ENCODE measurements at regions not wholly inside any gene's neighbourhood (a gene's known extent, or its start where the extent isn't known, plus 50 kb on each side); places are given as distances from the start of the nearest gene placed in this dataset.

DNA sequence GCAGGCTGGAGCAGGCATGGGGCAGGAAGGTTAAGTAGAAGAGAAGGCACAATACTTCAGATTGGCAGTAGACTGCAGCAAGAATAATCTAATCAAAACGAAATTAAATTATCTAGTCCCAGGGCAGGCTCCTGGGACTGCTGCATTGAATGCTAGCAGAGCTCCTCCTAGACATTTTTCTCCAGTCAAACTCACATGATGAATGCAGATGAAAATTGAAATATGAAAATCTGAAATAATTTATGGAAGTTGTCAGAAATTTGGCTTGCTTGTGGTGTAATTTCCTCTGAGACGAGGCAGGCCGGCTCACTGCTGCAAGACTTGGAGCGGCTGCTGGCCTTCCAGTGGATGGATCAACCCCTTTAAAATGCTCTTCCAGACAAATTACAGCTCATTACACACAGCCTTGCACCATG lies 78.0 kb upstream of the TMEM33 start:
- Histone ChIP-seq H3K27me3 (peaks cover 0 to 16% of the 10 kb centered on the region in 2 donors), H3K36me3 (no peaks in the 10 kb centered on the region), H3K27ac (no peak overlapping the region), H3K4me3 (no peak overlapping the region), H3K9me3 (no peaks in the 10 kb centered on the region), H3K4me1 (peaks cover 0 to 6% (median 0%) of the 10 kb centered on the region in 4 donors)
- TF ChIP-seq POLR2A (IDR thresholded peaks at IDR 0.05) (no peak), EP300 (IDR thresholded peaks at IDR 0.05) (no peak)
- no peak for DNase-seq (ENCODE audit: low spot score in 2 of 2)
- WGBS, 2 donors = 29 to 30% methylated on average over 4 of the region's 4 CpGs

DNA sequence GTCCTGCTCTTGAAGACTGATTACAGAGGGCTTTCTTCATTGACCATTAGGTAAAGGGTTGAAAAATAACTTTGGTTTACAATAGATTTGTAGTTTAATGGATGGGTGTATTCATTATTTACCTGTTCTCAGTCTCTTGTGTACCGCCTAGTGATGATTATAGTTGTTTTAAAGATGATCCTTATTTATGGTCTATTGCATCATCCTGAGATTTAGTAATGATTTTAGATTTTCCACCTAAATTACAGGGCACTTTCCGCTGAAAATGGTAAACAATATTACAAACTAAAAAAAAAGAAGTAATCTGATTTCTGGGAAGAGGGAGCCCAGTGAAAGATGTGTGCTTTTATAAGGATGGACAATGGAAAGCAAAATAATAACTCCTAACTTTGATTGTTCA lies 78.4 kb upstream of the TMEM33 start:
- 91% methylated on average over 2 of the region's 2 CpGs for WGBS, 2 donors
- Histone ChIP-seq H3K4me1 (peaks cover 0 to 6% (median 0%) of the 10 kb centered on the region in 4 donors), H3K9me3 (no peaks in the 10 kb centered on the region), H3K27me3 (peaks cover 0 to 14% of the 10 kb centered on the region in 2 donors), H3K27ac (no peak overlapping the region), H3K4me3 (no peak overlapping the region), H3K36me3 (no peaks in the 10 kb centered on the region)
- TF ChIP-seq, protein P1, sequence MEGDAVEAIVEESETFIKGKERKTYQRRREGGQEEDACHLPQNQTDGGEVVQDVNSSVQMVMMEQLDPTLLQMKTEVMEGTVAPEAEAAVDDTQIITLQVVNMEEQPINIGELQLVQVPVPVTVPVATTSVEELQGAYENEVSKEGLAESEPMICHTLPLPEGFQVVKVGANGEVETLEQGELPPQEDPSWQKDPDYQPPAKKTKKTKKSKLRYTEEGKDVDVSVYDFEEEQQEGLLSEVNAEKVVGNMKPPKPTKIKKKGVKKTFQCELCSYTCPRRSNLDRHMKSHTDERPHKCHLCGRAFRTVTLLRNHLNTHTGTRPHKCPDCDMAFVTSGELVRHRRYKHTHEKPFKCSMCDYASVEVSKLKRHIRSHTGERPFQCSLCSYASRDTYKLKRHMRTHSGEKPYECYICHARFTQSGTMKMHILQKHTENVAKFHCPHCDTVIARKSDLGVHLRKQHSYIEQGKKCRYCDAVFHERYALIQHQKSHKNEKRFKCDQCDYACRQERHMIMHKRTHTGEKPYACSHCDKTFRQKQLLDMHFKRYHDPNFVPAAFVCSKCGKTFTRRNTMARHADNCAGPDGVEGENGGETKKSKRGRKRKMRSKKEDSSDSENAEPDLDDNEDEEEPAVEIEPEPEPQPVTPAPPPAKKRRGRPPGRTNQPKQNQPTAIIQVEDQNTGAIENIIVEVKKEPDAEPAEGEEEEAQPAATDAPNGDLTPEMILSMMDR (IDR thresholded peaks at IDR 0.05) = no peak
- TF ChIP-seq EP300 (IDR thresholded peaks at IDR 0.05) = no peak
- no peak for TF ChIP-seq POLR2A (IDR thresholded peaks at IDR 0.05)
- no peak for DNase-seq (ENCODE audit: low spot score in 2 of 2)

DNA sequence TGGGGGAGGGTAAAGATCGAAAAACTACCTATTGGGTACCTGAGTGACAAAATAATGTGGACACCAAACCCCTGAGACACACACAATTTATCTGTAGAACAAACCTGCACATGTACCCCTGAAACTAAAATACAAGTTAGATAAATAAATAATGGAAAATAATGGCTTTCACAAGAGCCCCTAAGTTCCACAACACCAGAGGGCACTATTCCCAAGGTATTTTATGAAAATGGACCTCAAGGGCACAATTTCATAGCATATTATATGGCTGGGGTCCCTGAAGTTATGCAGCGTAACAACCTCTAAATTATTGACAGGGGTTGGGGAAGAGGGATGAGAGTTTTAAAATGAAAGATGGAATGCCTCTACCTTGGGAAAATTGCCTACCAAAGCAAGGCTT lies 81.3 kb upstream of the TMEM33 start:
- Histone ChIP-seq H3K4me1 (peaks cover 0 to 6% (median 0%) of the 10 kb centered on the region in 4 donors), H3K9me3 (no peaks in the 10 kb centered on the region), H3K36me3 (no peaks in the 10 kb centered on the region), H3K27me3 (peaks cover 0 to 9% of the 10 kb centered on the region in 2 donors), H3K4me3 (no peak overlapping the region), H3K27ac (no peak overlapping the region)
- DNase-seq (ENCODE audit: low spot score in 2 of 2) = no peak
- 90 to 91% methylated on average over 2 of the region's 2 CpGs for WGBS, 2 donors
- no peak for TF ChIP-seq EP300 (IDR thresholded peaks at IDR 0.05)
- TF ChIP-seq, protein P1 (IDR thresholded peaks at IDR 0.05) = no peak
- no peak for TF ChIP-seq POLR2A (IDR thresholded peaks at IDR 0.05)

DNA sequence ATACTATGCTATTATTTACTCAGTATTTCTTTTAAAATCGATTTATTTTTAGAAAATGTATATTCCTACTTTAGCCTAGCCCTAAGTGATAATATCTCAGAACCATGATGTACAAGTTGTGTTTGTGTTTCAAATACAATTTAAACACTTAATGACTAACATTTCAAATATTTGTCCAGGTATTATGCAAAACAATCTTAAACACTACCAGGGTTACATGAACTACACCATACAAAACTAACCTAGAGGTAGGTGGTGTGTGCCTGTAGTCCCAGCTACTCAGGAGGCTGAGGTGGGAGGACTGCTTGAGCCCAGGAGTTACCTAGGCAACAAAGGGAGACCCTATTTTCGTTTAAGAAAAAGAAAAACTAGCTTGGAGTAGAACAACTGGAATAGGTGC lies 83.0 kb upstream of the TMEM33 start:
- H3K27ac ChIP-seq = no peak overlapping the region
- peaks cover 0 to 5% (median 0%) of the 10 kb centered on the region in 4 donors for H3K4me1 ChIP-seq
- no peaks in the 10 kb centered on the region for H3K27me3 ChIP-seq
- TF ChIP-seq, protein P1 (IDR thresholded peaks at IDR 0.05) = no peak
- TF ChIP-seq EP300 (IDR thresholded peaks at IDR 0.05) (no peak), POLR2A (IDR thresholded peaks at IDR 0.05) (no peak)
- DNase-seq (ENCODE audit: low spot score in 2 of 2) = no peak
- WGBS, 2 donors = 66 to 78% methylated on average over 2 of the region's 2 CpGs
- H3K4me3 ChIP-seq = no peak overlapping the region
- no peaks in the 10 kb centered on the region for H3K36me3 ChIP-seq
- H3K9me3 ChIP-seq = no peaks in the 10 kb centered on the region

DNA sequence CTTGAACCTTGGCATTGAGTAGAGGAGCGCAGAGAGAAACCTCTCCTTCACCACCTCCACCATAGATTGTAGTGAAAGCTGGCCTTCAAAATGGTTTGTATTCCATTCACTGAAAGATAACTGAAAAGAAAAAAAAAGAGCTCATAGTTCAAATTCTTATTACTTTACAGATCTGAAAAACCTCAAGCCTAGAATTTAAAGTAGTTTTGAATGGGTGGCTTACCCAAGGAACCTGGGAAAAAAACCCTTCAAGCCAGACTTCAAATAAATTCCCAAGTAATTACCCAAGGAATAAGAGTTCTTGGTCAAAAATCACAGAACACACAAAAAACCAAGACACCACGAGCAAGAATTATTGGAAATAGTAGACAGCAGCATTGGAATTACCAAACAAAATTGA lies 83.6 kb upstream of the TMEM33 start:
- TF ChIP-seq, protein P1 (IDR thresholded peaks at IDR 0.05) = no peak
- TF ChIP-seq EP300 (IDR thresholded peaks at IDR 0.05) (no peak), POLR2A (IDR thresholded peaks at IDR 0.05) (no peak)
- Histone ChIP-seq H3K9me3 (no peaks in the 10 kb centered on the region), H3K27me3 (no peaks in the 10 kb centered on the region), H3K27ac (no peak overlapping the region), H3K4me3 (no peak overlapping the region), H3K36me3 (no peaks in the 10 kb centered on the region), H3K4me1 (no peaks in the 10 kb centered on the region)
- 82 to 92% methylated on average over 2 of the region's 2 CpGs for WGBS, 2 donors
- DNase-seq (ENCODE audit: low spot score in 2 of 2) = no peak

DNA sequence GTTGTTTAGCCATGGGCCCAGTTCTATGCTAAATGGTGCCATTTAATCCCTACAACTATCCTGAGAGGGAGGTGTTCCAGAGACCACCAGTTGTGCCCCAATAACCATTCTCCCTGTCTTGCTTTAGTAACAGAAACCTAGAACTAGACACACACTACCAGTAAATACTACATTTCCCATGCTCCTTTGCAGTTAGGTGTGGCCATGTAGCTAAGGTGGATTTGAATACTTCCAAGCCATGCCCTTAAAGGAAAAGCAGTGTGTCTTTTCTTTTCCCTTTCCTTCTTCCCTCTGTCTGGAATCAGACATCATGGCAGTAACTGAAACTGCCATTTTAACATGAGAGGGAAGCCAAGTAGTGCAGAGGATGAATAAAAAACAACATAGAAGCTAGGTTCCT lies 90.9 kb upstream of the TMEM33 start:
- Histone ChIP-seq H3K4me3 (no peak overlapping the region), H3K27me3 (no peaks in the 10 kb centered on the region), H3K9me3 (no peaks in the 10 kb centered on the region), H3K36me3 (no peaks in the 10 kb centered on the region), H3K4me1 (no peaks in the 10 kb centered on the region), H3K27ac (no peak overlapping the region)
- no peak for DNase-seq (ENCODE audit: low spot score in 2 of 2)
- TF ChIP-seq POLR2A (IDR thresholded peaks at IDR 0.05) (no peak), EP300 (IDR thresholded peaks at IDR 0.05) (no peak)
- TF ChIP-seq, protein P1 (IDR thresholded peaks at IDR 0.05) = no peak
